ENCODE measurements at regions not wholly inside any gene's neighbourhood (a gene's known extent, or its start where the extent isn't known, plus 50 kb on each side); places are given as distances from the start of the nearest gene placed in this dataset.

GRCh38 chr7:51783241-51783640 is 466.6 kb upstream of the COBL start:
- no CpG with 5 or more reads among the region's 2 CpGs for WGBS, 2 experiments (ENCODE audit: extremely low coverage in 2 of 2, insufficient read length in 1 of 2)
- ATAC-seq (ENCODE audit: low read depth), result no peak

More at GRCh38 chr7:51783241-51783640, 466.6 kb upstream of the COBL start:
- no peak overlapping the region for H2BK20ac ChIP-seq (ENCODE audit: low read depth, low read length)
- in situ Hi-C loops (cut with MboI; ENCODE audit: low sequenced_read_pairs) (no loop called here), dilution Hi-C loops (cut with HindIII; ENCODE audit: low sequenced_read_pairs, unreplicated experiment) (no loop called here), intact Hi-C loops (cut with micrococcal nuclease) (no loop called here)
- H2BK15ac ChIP-seq (ENCODE audit: low read depth, low read length), result no peak overlapping the region
- no peak overlapping the region for H2BK120ac ChIP-seq (ENCODE audit: low read depth, low read length)
- no peak overlapping the region for H3K4me2 ChIP-seq (ENCODE audit: low read depth, low read length)
- no peaks in the 10 kb centered on the region for H3K79me1 ChIP-seq (ENCODE audit: low read depth in 1 of 2, low read length in 2 of 2)
- no peak overlapping the region for H2AFZ ChIP-seq (replicated peaks; ENCODE audit: low read length, poor library complexity)
- no peak overlapping the region for H3K14ac ChIP-seq (replicated peaks; ENCODE audit: low read depth, low read length)
- H3K4me1 ChIP-seq (ENCODE audit: control insufficient read depth, insufficient read depth, low read length), result no peaks in the 10 kb centered on the region
- no peak overlapping the region for H2AK5ac ChIP-seq (ENCODE audit: low read depth, low read length)
- no peak overlapping the region for H3K4me3 ChIP-seq (ENCODE audit: insufficient read depth, low read depth, low read length)
- ChIA-PET CTCF (interaction anchor here (1.3 kb wide), 1 partner anchor 30 kb away, joined by 3 read pairs; no protein-coding TSS in a partner anchor), POLR2A (ENCODE audit: unreplicated experiment) (no interaction called here)
- H3K36me3 ChIP-seq (ENCODE audit: control insufficient read depth, insufficient read depth, low read length), result no peaks in the 10 kb centered on the region
- no TSS peak for BruUV-seq (replicated peaks)
- H3K9me3 ChIP-seq (ENCODE audit: control insufficient read depth, insufficient read depth, low read length), result peaks cover 17% of the 10 kb centered on the region
- no peak overlapping the region for H4K8ac ChIP-seq (ENCODE audit: low read depth in 2 of 2, low read length in 2 of 2)
- H4K20me1 ChIP-seq (ENCODE audit: insufficient read depth, low read length), result no peaks in the 10 kb centered on the region
- no peak overlapping the region for H3K27ac ChIP-seq (ENCODE audit: insufficient read depth, low read length)
- no peak for DNase-seq
- no peak overlapping the region for H2BK5ac ChIP-seq (ENCODE audit: low read depth, low read length, poor library complexity, severe bottlenecking)
- no peak overlapping the region for H2AK9ac ChIP-seq (replicated peaks; ENCODE audit: low read depth, low read length, poor library complexity)
- no peak overlapping the region for H3K4ac ChIP-seq (ENCODE audit: low read depth, low read length)
- no peak overlapping the region for H4K91ac ChIP-seq (ENCODE audit: insufficient read depth, low read depth, low read length)
- H3K9me1 ChIP-seq (ENCODE audit: insufficient read depth, low read length), result no peaks in the 10 kb centered on the region
- H3K18ac ChIP-seq (ENCODE audit: low read depth, low read length), result no peak overlapping the region
- H4K5ac ChIP-seq (ENCODE audit: low read depth, low read length), result no peak overlapping the region
- no peak overlapping the region for H3K23ac ChIP-seq (ENCODE audit: low read depth, low read length)
- H3K56ac ChIP-seq (ENCODE audit: extremely low read depth, insufficient read depth, low read length), result no peak overlapping the region
- no peak for TF ChIP-seq RCOR1 (IDR thresholded peaks at IDR 0.05; ENCODE audit: insufficient replicate concordance, low read length)
- no peak for TF ChIP-seq NFE2L2 (IDR thresholded peaks at IDR 0.05; ENCODE audit: low read depth, low read length)
- TF ChIP-seq USF2 (IDR thresholded peaks at IDR 0.05; ENCODE audit: low read depth, low read length), result no peak
- TF ChIP-seq BHLHE40 (IDR thresholded peaks at IDR 0.05; ENCODE audit: low read depth, low read length), result no peak
- TF ChIP-seq MXI1 (IDR thresholded peaks at IDR 0.05; ENCODE audit: borderline replicate concordance, low read depth, low read length), result no peak
- TF ChIP-seq, protein P1, sequence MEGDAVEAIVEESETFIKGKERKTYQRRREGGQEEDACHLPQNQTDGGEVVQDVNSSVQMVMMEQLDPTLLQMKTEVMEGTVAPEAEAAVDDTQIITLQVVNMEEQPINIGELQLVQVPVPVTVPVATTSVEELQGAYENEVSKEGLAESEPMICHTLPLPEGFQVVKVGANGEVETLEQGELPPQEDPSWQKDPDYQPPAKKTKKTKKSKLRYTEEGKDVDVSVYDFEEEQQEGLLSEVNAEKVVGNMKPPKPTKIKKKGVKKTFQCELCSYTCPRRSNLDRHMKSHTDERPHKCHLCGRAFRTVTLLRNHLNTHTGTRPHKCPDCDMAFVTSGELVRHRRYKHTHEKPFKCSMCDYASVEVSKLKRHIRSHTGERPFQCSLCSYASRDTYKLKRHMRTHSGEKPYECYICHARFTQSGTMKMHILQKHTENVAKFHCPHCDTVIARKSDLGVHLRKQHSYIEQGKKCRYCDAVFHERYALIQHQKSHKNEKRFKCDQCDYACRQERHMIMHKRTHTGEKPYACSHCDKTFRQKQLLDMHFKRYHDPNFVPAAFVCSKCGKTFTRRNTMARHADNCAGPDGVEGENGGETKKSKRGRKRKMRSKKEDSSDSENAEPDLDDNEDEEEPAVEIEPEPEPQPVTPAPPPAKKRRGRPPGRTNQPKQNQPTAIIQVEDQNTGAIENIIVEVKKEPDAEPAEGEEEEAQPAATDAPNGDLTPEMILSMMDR (conservative IDR thresholded peaks at IDR 0.05; ENCODE audit: low read depth, low read length), result no peak
- no peak for TF ChIP-seq ELK1 (IDR thresholded peaks at IDR 0.05; ENCODE audit: borderline replicate concordance, low read depth, low read length)
- no peak for TF ChIP-seq RAD21 (IDR thresholded peaks at IDR 0.05; ENCODE audit: low read length)
- TF ChIP-seq CEBPB (IDR thresholded peaks at IDR 0.05; ENCODE audit: low read depth, low read length), result no peak
- TF ChIP-seq SMC3 (IDR thresholded peaks at IDR 0.05; ENCODE audit: low read depth, low read length), result no peak
- TF ChIP-seq RFX5 (IDR thresholded peaks at IDR 0.05; ENCODE audit: low read depth, low read length), result no peak
- H3K27me3 ChIP-seq (ENCODE audit: control insufficient read depth, insufficient read depth, low read length), result no peaks in the 10 kb centered on the region
- H3K9ac ChIP-seq (ENCODE audit: low read depth, low read length), result no peak overlapping the region
